ENCODE measurements at regions not wholly inside any gene's neighbourhood (a gene's known extent, or its start where the extent isn't known, plus 50 kb on each side); places are given as distances from the start of the nearest gene placed in this dataset.

- Histone ChIP-seq H3K9me3 (ENCODE audit: control insufficient read depth in 2 of 2, insufficient read depth in 1 of 2, low read depth in 1 of 2, low read length in 1 of 2) (no peaks in the 10 kb centered on the region), H3K36me3 (ENCODE audit: control insufficient read depth in 2 of 2, insufficient read depth in 2 of 2, low read length in 1 of 2) (no peaks in the 10 kb centered on the region), H3K4me3 (ENCODE audit: low read depth in 1 of 2, low read length in 2 of 2) (no peak overlapping the region), H3K27me3 (ENCODE audit: control insufficient read depth in 1 of 2, insufficient read depth in 2 of 2, low read length in 2 of 2) (no peaks in the 10 kb centered on the region), H3K4me1 (ENCODE audit: control insufficient read depth in 2 of 2, insufficient read depth in 2 of 2, low read length in 1 of 2) (no peaks in the 10 kb centered on the region), H3K27ac (ENCODE audit: low read depth in 2 of 2, low read length in 1 of 2) (no peak overlapping the region)
- 73 to 77% methylated on average over 3 of the region's 3 CpGs for WGBS, 2 donors
Measured at GRCh38 chr7:49324040-49324439, 399.7 kb downstream of the CDC14C start.

- no peaks in the 10 kb centered on the region for H3K4me1 ChIP-seq (ENCODE audit: control insufficient read depth in 2 of 2, insufficient read depth in 2 of 2, low read length in 1 of 2)
Measured at GRCh38 chr7:49324707-49325106, 400.4 kb downstream of the CDC14C start.

GRCh38 chr7:49325571-49325970 lies 401.2 kb downstream of the CDC14C start:
- Histone ChIP-seq H3K4me1 (ENCODE audit: control insufficient read depth in 2 of 2, insufficient read depth in 2 of 2, low read length in 1 of 2) (no peaks in the 10 kb centered on the region), H3K27ac (ENCODE audit: low read depth in 2 of 2, low read length in 1 of 2) (no peak overlapping the region), H3K9me3 (ENCODE audit: control insufficient read depth in 2 of 2, insufficient read depth in 1 of 2, low read depth in 1 of 2, low read length in 1 of 2) (no peaks in the 10 kb centered on the region), H3K36me3 (ENCODE audit: control insufficient read depth in 2 of 2, insufficient read depth in 2 of 2, low read length in 1 of 2) (no peaks in the 10 kb centered on the region), H3K4me3 (ENCODE audit: low read depth in 1 of 2, low read length in 2 of 2) (no peak overlapping the region), H3K27me3 (ENCODE audit: control insufficient read depth in 1 of 2, insufficient read depth in 2 of 2, low read length in 2 of 2) (no peaks in the 10 kb centered on the region)
- 69 to 70% methylated on average over 4 of the region's 4 CpGs for WGBS, 2 donors

More at GRCh38 chr7:49324707-49325106, 400.4 kb downstream of the CDC14C start:
- 73 to 75% methylated on average over 1 of the region's 1 CpG for WGBS, 2 donors
- no peaks in the 10 kb centered on the region for H3K27me3 ChIP-seq (ENCODE audit: control insufficient read depth in 1 of 2, insufficient read depth in 2 of 2, low read length in 2 of 2)
- no peak overlapping the region for H3K4me3 ChIP-seq (ENCODE audit: low read depth in 1 of 2, low read length in 2 of 2)
- no peaks in the 10 kb centered on the region for H3K9me3 ChIP-seq (ENCODE audit: control insufficient read depth in 2 of 2, insufficient read depth in 1 of 2, low read depth in 1 of 2, low read length in 1 of 2)
- H3K36me3 ChIP-seq (ENCODE audit: control insufficient read depth in 2 of 2, insufficient read depth in 2 of 2, low read length in 1 of 2), result no peaks in the 10 kb centered on the region
- H3K27ac ChIP-seq (ENCODE audit: low read depth in 2 of 2, low read length in 1 of 2), result no peak overlapping the region

GRCh38 chr7:49327155-49327554 lies 402.8 kb downstream of the CDC14C start:
- H3K36me3 ChIP-seq (ENCODE audit: control insufficient read depth in 2 of 2, insufficient read depth in 2 of 2, low read length in 1 of 2), result no peaks in the 10 kb centered on the region
- H3K9me3 ChIP-seq (ENCODE audit: control insufficient read depth in 2 of 2, insufficient read depth in 1 of 2, low read depth in 1 of 2, low read length in 1 of 2), result no peaks in the 10 kb centered on the region
- no peak overlapping the region for H3K27ac ChIP-seq (ENCODE audit: low read depth in 2 of 2, low read length in 1 of 2)
- no peaks in the 10 kb centered on the region for H3K27me3 ChIP-seq (ENCODE audit: control insufficient read depth in 1 of 2, insufficient read depth in 2 of 2, low read length in 2 of 2)
- no peaks in the 10 kb centered on the region for H3K4me1 ChIP-seq (ENCODE audit: control insufficient read depth in 2 of 2, insufficient read depth in 2 of 2, low read length in 1 of 2)
- no peak overlapping the region for H3K4me3 ChIP-seq (ENCODE audit: low read depth in 1 of 2, low read length in 2 of 2)
- 88% methylated on average over 8 of the region's 8 CpGs for WGBS, 2 donors

- WGBS, 2 donors, result 65 to 72% methylated on average over 4 of the region's 4 CpGs
- Histone ChIP-seq H3K36me3 (ENCODE audit: control insufficient read depth in 2 of 2, insufficient read depth in 2 of 2, low read length in 1 of 2) (no peaks in the 10 kb centered on the region), H3K27me3 (ENCODE audit: control insufficient read depth in 1 of 2, insufficient read depth in 2 of 2, low read length in 2 of 2) (no peaks in the 10 kb centered on the region), H3K27ac (ENCODE audit: low read depth in 2 of 2, low read length in 1 of 2) (no peak overlapping the region), H3K4me3 (ENCODE audit: low read depth in 1 of 2, low read length in 2 of 2) (no peak overlapping the region), H3K9me3 (ENCODE audit: control insufficient read depth in 2 of 2, insufficient read depth in 1 of 2, low read depth in 1 of 2, low read length in 1 of 2) (no peaks in the 10 kb centered on the region), H3K4me1 (ENCODE audit: control insufficient read depth in 2 of 2, insufficient read depth in 2 of 2, low read length in 1 of 2) (no peaks in the 10 kb centered on the region)
Measured at GRCh38 chr7:49333180-49333881, 409.0 kb downstream of the CDC14C start.

GRCh38 chr7:49341849-49342248 lies 417.5 kb downstream of the CDC14C start:
- Histone ChIP-seq H3K27me3 (ENCODE audit: control insufficient read depth in 1 of 2, insufficient read depth in 2 of 2, low read length in 2 of 2) (no peaks in the 10 kb centered on the region), H3K36me3 (ENCODE audit: control insufficient read depth in 2 of 2, insufficient read depth in 2 of 2, low read length in 1 of 2) (no peaks in the 10 kb centered on the region), H3K4me3 (ENCODE audit: low read depth in 1 of 2, low read length in 2 of 2) (no peak overlapping the region), H3K4me1 (ENCODE audit: control insufficient read depth in 2 of 2, insufficient read depth in 2 of 2, low read length in 1 of 2) (no peaks in the 10 kb centered on the region), H3K9me3 (ENCODE audit: control insufficient read depth in 2 of 2, insufficient read depth in 1 of 2, low read depth in 1 of 2, low read length in 1 of 2) (no peaks in the 10 kb centered on the region), H3K27ac (ENCODE audit: low read depth in 2 of 2, low read length in 1 of 2) (no peak overlapping the region)
- 87 to 89% methylated on average over 3 of the region's 3 CpGs for WGBS, 2 donors

GRCh38 chr7:49344556-49344955 lies 420.2 kb downstream of the CDC14C start:
- whole genome bisulfite sequencing, 2 donors, result 84 to 88% methylated on average over 1 of the region's 1 CpG
- Histone ChIP-seq H3K9me3 (ENCODE audit: control insufficient read depth in 2 of 2, insufficient read depth in 1 of 2, low read depth in 1 of 2, low read length in 1 of 2) (no peaks in the 10 kb centered on the region), H3K27ac (ENCODE audit: low read depth in 2 of 2, low read length in 1 of 2) (no peak overlapping the region), H3K4me1 (ENCODE audit: control insufficient read depth in 2 of 2, insufficient read depth in 2 of 2, low read length in 1 of 2) (no peaks in the 10 kb centered on the region), H3K27me3 (ENCODE audit: control insufficient read depth in 1 of 2, insufficient read depth in 2 of 2, low read length in 2 of 2) (no peaks in the 10 kb centered on the region), H3K4me3 (ENCODE audit: low read depth in 1 of 2, low read length in 2 of 2) (no peak overlapping the region), H3K36me3 (ENCODE audit: control insufficient read depth in 2 of 2, insufficient read depth in 2 of 2, low read length in 1 of 2) (no peaks in the 10 kb centered on the region)

GRCh38 chr7:49346195-49346899 lies 422.0 kb downstream of the CDC14C start:
- H3K4me1 ChIP-seq (ENCODE audit: control insufficient read depth in 2 of 2, insufficient read depth in 2 of 2, low read length in 1 of 2), result no peaks in the 10 kb centered on the region
- WGBS, 2 donors, result 36 to 58% methylated on average over 1 of the region's 1 CpG
- no peaks in the 10 kb centered on the region for H3K27me3 ChIP-seq (ENCODE audit: control insufficient read depth in 1 of 2, insufficient read depth in 2 of 2, low read length in 2 of 2)
- no peak overlapping the region for H3K27ac ChIP-seq (ENCODE audit: low read depth in 2 of 2, low read length in 1 of 2)
- no peak overlapping the region for H3K4me3 ChIP-seq (ENCODE audit: low read depth in 1 of 2, low read length in 2 of 2)
- no peaks in the 10 kb centered on the region for H3K36me3 ChIP-seq (ENCODE audit: control insufficient read depth in 2 of 2, insufficient read depth in 2 of 2, low read length in 1 of 2)
- no peaks in the 10 kb centered on the region for H3K9me3 ChIP-seq (ENCODE audit: control insufficient read depth in 2 of 2, insufficient read depth in 1 of 2, low read depth in 1 of 2, low read length in 1 of 2)

- Histone ChIP-seq H3K4me1 (ENCODE audit: control insufficient read depth in 2 of 2, insufficient read depth in 2 of 2, low read length in 1 of 2) (no peaks in the 10 kb centered on the region), H3K4me3 (ENCODE audit: low read depth in 1 of 2, low read length in 2 of 2) (no peak overlapping the region), H3K27ac (ENCODE audit: low read depth in 2 of 2, low read length in 1 of 2) (no peak overlapping the region), H3K27me3 (ENCODE audit: control insufficient read depth in 1 of 2, insufficient read depth in 2 of 2, low read length in 2 of 2) (no peaks in the 10 kb centered on the region), H3K9me3 (ENCODE audit: control insufficient read depth in 2 of 2, insufficient read depth in 1 of 2, low read depth in 1 of 2, low read length in 1 of 2) (no peaks in the 10 kb centered on the region), H3K36me3 (ENCODE audit: control insufficient read depth in 2 of 2, insufficient read depth in 2 of 2, low read length in 1 of 2) (no peaks in the 10 kb centered on the region)
- 39 to 52% methylated on average over 2 of the region's 2 CpGs for WGBS, 2 donors
Measured at GRCh38 chr7:49367072-49367471, 406.4 kb upstream of the VWC2 start.

- no peaks in the 10 kb centered on the region for H3K27me3 ChIP-seq (ENCODE audit: control insufficient read depth in 1 of 2, insufficient read depth in 2 of 2, low read length in 2 of 2)
- no peaks in the 10 kb centered on the region for H3K4me1 ChIP-seq (ENCODE audit: control insufficient read depth in 2 of 2, insufficient read depth in 2 of 2, low read length in 1 of 2)
- no peaks in the 10 kb centered on the region for H3K36me3 ChIP-seq (ENCODE audit: control insufficient read depth in 2 of 2, insufficient read depth in 2 of 2, low read length in 1 of 2)
- WGBS, 2 donors, result 60 to 77% methylated on average over 1 of the region's 1 CpG
- peaks cover 2% of the 10 kb centered on the region in 2 donors for H3K9me3 ChIP-seq (ENCODE audit: control insufficient read depth in 2 of 2, insufficient read depth in 1 of 2, low read depth in 1 of 2, low read length in 1 of 2)
- no peak overlapping the region for H3K4me3 ChIP-seq (ENCODE audit: low read depth in 1 of 2, low read length in 2 of 2)
- H3K27ac ChIP-seq (ENCODE audit: low read depth in 2 of 2, low read length in 1 of 2), result no peak overlapping the region
Measured at GRCh38 chr7:49371771-49372170, 401.7 kb upstream of the VWC2 start.

All from esophagus (tissue), 2 donors.